Activated T-helper 2 cell treated with anti-CD3 and anti-CD28 coated beads, Interferon-gamma antibody, Interleukin-2, Interleukin-4, amounts not matched to agents 10 μg/mL and 5 μg/mL and 100 μg/mL, durations not matched to agents 14 hours and 24 hours and 36 hours (primary cell): ENCODE measurements at regions not wholly inside any gene's neighbourhood (a gene's known extent, or its start where the extent isn't known, plus 50 kb on each side); places are given as distances from the start of the nearest gene placed in this dataset.

Source experiments
- DNase-seq: peaks from one replicate; pipeline ENCODE4 v3.0.0; 2021; ENCODE audit warnings: low spot score
- H3K27ac Mint-ChIP-seq: one replicate; pipeline ENCODE4 v1.8.0; 2021; ENCODE audit warnings: mixed read lengths
- H3K27me3 Mint-ChIP-seq: one replicate; pipeline ENCODE4 v1.8.0; 2021; ENCODE audit warnings: low read depth, mixed read lengths
- H3K36me3 Mint-ChIP-seq: one replicate; pipeline ENCODE4 v1.8.0; 2021; ENCODE audit warnings: low read depth, mixed read lengths
- H3K4me1 Mint-ChIP-seq: one replicate; pipeline ENCODE4 v1.8.0; 2021; ENCODE audit warnings: low read depth, mixed read lengths
- H3K4me3 Mint-ChIP-seq: one replicate; pipeline ENCODE4 v1.8.0; 2021; ENCODE audit warnings: low read depth, mild to moderate bottlenecking, moderate library complexity, mixed read lengths
- H3K9me3 Mint-ChIP-seq: one replicate; pipeline ENCODE4 v1.8.0; 2021; ENCODE audit warnings: mixed read lengths
- intact Hi-C: fragments of 100-400 bp; cut with micrococcal nuclease; formaldehyde crosslinking; loops from one replicate; pipeline ENCODE4 v1.15.1; 2023

DNA sequence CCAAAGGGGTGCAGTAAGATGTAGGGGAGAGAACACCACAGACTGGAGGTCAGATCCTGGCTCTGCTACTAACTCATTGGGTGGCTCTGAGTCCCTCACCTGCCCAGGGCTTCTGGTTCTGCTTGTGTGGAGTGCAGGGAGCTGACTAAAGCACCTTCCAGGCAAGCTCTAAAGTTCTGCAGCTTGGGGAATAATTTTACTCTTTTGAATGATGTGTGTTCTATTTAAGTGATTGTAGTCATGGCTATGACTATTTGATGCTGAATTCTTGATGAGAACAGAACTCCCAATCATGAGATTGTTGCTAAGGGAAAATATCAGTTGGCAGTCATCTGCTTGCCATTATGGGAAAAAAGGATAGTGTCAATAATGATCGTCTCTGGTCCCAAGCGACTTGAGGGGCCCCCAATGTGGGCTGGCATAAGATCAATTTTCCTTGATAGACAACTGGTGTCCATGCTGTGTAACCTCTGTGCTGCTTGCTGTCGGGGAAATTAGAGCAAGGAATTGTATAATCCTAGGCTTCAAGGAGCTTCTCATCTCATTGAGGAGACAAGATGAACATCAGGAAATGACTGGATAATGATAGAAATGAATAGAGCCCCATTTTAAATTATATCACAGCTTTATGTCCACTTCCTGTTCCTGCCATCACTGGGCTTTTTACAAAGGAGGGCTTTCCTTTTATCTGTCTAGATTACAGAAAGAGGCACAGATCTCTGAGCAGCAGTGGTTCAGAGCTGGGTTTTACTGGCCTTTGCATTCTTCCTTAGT lies 131.7 kb downstream of the SLC4A3 start:
- DNase-seq: no peak
- Mint-ChIP-seq H3K4me3 (no peak overlapping the region), H3K36me3 (no peaks in the 10 kb centered on the region), H3K4me1 (no peaks in the 10 kb centered on the region), H3K27ac (no peak overlapping the region), H3K27me3 (no peaks in the 10 kb centered on the region), H3K9me3 (peaks cover 10% of the 10 kb centered on the region)
- intact Hi-C loops: no loop called here

GRCh38 chr2:219759801-219760200 lies 132.4 kb downstream of the SLC4A3 start:
- intact Hi-C loops: no loop called here
- H3K9me3 Mint-ChIP-seq: peaks cover 10% of the 10 kb centered on the region
- H3K36me3 Mint-ChIP-seq: no peaks in the 10 kb centered on the region
- H3K27ac Mint-ChIP-seq: no peak overlapping the region
- no peak overlapping the region for H3K4me3 Mint-ChIP-seq
- DNase-seq: no peak
- no peaks in the 10 kb centered on the region for H3K27me3 Mint-ChIP-seq
- no peaks in the 10 kb centered on the region for H3K4me1 Mint-ChIP-seq

- no peak overlapping the region for H3K4me3 Mint-ChIP-seq
- no peaks in the 10 kb centered on the region for H3K27me3 Mint-ChIP-seq
- intact Hi-C loops: no loop called here
- no peaks in the 10 kb centered on the region for H3K36me3 Mint-ChIP-seq
- H3K27ac Mint-ChIP-seq: no peak overlapping the region
- DNase-seq: no peak
- no peaks in the 10 kb centered on the region for H3K9me3 Mint-ChIP-seq
- no peaks in the 10 kb centered on the region for H3K4me1 Mint-ChIP-seq
These were observed 137.9 kb downstream of the SLC4A3 start for GRCh38 chr2:219765231-219765911.

DNA sequence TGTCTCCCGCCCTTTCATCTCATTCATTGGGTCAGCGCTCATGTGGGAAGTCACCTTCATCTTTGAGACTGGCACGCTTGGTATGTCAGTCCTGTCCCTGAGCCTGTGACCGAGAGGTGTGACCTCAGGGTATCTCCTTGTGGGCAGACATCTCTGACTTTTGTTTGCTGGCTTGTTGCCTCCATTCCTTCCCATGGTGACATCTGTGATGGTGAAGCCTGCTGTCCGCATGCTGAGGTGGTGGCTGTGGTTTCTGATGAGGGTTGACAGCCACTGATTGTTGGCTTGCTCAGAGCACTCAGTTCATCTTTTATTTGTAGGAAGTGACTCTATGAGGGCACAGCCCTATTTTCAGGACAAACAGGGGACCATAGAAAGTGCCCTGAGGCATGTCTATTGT lies 139.2 kb downstream of the SLC4A3 start:
- Mint-ChIP-seq H3K27ac (no peak overlapping the region), H3K4me1 (no peaks in the 10 kb centered on the region), H3K36me3 (no peaks in the 10 kb centered on the region), H3K27me3 (no peaks in the 10 kb centered on the region), H3K4me3 (no peak overlapping the region), H3K9me3 (no peaks in the 10 kb centered on the region)
- intact Hi-C loops: no loop called here
- no peak for DNase-seq

GRCh38 chr2:219769090-219769910 lies 141.9 kb downstream of the SLC4A3 start:
- no peak for DNase-seq
- Mint-ChIP-seq H3K27ac (no peak overlapping the region), H3K36me3 (no peaks in the 10 kb centered on the region), H3K9me3 (no peaks in the 10 kb centered on the region), H3K4me1 (no peaks in the 10 kb centered on the region), H3K27me3 (no peaks in the 10 kb centered on the region), H3K4me3 (no peak overlapping the region)
- intact Hi-C loops: no loop called here

DNA sequence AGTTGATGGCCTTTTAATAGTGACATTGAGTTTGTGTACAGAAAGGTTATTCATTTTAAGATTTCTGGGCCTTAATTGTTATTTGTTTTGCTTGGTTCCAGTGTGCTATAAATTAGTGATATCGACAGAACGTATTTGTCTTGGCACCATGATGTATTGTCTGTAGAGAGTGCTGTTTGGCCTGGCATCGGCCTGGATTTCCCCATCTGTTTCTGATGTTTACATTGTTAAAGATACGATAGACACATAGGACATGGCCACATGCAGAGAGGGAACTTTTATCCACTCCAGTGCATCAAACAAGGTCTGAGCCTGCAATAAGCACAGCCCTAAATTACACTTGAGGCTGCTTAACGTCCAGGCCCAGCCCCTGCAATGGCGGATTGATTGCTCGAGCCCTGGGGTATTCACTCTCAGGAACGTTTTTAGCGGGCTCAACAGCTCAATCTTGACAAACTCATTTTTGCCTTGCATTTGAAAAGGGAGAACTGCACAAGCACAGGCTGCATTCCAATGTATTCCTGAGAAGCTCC lies 144.7 kb downstream of the SLC4A3 start:
- no peak overlapping the region for H3K4me3 Mint-ChIP-seq
- no peaks in the 10 kb centered on the region for H3K36me3 Mint-ChIP-seq
- intact Hi-C loops: no loop called here
- no peaks in the 10 kb centered on the region for H3K9me3 Mint-ChIP-seq
- H3K4me1 Mint-ChIP-seq: no peaks in the 10 kb centered on the region
- no peaks in the 10 kb centered on the region for H3K27me3 Mint-ChIP-seq
- no peak overlapping the region for H3K27ac Mint-ChIP-seq
- DNase-seq: no peak

DNA sequence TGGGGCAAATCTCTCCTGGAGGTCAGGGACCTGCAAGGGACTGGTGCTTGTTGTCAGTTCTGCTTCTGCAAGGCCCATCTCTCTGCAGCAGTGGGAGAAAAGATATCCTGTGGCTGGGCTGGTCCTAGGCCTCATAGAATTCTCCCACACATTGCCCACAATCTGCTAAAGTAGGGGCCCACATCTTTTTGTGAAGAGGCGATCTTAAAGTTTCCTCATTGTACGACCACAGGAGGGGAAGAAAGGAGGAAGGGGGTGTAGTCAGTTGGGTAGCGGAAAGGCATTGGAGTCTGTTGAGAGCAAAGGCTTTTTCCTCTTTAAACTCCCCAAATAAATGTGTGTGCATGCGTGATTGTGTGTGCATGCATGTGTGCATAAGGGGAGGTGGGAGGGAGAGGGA lies 145.3 kb downstream of the SLC4A3 start:
- intact Hi-C loops: no loop called here
- DNase-seq: no peak
- Mint-ChIP-seq H3K27ac (no peak overlapping the region), H3K36me3 (no peaks in the 10 kb centered on the region), H3K4me3 (no peak overlapping the region), H3K27me3 (no peaks in the 10 kb centered on the region), H3K9me3 (no peaks in the 10 kb centered on the region), H3K4me1 (no peaks in the 10 kb centered on the region)

DNA sequence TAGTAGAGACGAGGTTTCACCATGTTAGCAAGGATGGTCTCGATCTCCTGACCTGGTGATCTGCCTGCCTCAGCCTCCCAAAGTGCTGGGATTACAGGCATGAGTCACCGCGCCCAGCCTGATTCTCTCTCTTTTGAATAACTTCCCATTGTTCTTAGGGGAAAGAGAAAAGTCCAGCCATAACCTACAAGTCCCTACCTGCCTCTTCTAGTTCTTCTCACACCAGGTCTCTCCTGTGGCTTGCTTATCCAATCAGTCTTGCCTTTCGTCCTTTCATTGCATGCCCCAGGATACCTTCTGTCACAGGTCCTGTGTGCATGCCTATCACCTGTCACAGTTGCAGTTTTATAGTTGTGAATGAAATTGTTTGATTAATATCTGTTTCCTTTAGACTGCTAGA lies 148.1 kb downstream of the SLC4A3 start:
- Mint-ChIP-seq H3K27me3 (no peaks in the 10 kb centered on the region), H3K27ac (no peak overlapping the region), H3K4me3 (no peak overlapping the region), H3K4me1 (no peaks in the 10 kb centered on the region), H3K36me3 (no peaks in the 10 kb centered on the region), H3K9me3 (no peaks in the 10 kb centered on the region)
- intact Hi-C loops: no loop called here
- no peak for DNase-seq

DNA sequence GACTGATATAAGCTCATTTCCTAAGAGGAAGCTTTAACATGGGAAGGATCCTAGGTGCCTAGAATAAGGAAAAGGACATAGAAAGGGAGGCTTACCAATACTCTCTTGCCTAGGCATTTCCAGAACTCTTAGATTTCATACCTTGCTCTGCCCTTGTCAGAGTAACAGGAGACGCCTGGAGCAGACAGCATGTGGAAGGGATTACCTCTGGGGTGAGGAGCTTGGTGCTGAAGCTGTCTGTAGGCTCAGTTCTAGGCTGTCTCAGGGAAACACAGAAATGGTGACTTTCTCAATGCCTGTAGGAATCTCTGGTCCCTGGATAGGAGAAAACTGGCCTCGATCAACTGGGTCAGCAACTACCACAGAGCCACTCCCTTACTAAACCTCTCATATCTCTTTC lies 150.0 kb downstream of the SLC4A3 start:
- no peak overlapping the region for H3K27ac Mint-ChIP-seq
- no peaks in the 10 kb centered on the region for H3K36me3 Mint-ChIP-seq
- H3K4me3 Mint-ChIP-seq: no peak overlapping the region
- no peaks in the 10 kb centered on the region for H3K4me1 Mint-ChIP-seq
- DNase-seq: no peak
- intact Hi-C loops: no loop called here
- no peaks in the 10 kb centered on the region for H3K27me3 Mint-ChIP-seq
- no peaks in the 10 kb centered on the region for H3K9me3 Mint-ChIP-seq

DNA sequence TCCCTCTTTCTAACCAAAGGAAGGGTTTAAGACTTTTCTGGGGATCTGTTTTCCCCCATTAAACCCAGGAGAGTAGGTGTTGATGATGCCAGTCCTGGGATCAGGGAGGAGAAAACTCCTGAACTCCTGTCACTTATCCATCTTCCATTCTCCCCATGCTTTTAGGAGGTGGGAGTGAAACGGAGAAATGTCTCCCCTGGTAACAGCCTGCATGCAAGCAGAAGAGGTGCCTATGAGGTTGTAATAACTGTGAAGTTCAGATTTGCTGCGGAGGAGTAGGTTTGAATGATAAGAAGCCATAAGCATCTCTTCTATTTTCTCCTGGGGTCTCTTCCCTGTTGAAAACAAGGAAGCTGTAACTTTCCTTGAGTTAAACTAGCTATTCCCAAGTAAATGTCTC lies 150.8 kb downstream of the SLC4A3 start:
- Mint-ChIP-seq H3K4me3 (no peak overlapping the region), H3K27me3 (peaks cover 3% of the 10 kb centered on the region), H3K4me1 (no peaks in the 10 kb centered on the region), H3K36me3 (no peaks in the 10 kb centered on the region), H3K9me3 (no peaks in the 10 kb centered on the region), H3K27ac (no peak overlapping the region)
- intact Hi-C loops: no loop called here
- no peak for DNase-seq

GRCh38 chr2:219782737-219783348 lies 155.4 kb downstream of the SLC4A3 start:
- Mint-ChIP-seq H3K9me3 (no peaks in the 10 kb centered on the region), H3K4me3 (no peak overlapping the region), H3K27ac (no peak overlapping the region), H3K4me1 (no peaks in the 10 kb centered on the region), H3K36me3 (no peaks in the 10 kb centered on the region), H3K27me3 (peaks cover 3% of the 10 kb centered on the region)
- DNase-seq: no peak
- intact Hi-C loops: no loop called here

DNA sequence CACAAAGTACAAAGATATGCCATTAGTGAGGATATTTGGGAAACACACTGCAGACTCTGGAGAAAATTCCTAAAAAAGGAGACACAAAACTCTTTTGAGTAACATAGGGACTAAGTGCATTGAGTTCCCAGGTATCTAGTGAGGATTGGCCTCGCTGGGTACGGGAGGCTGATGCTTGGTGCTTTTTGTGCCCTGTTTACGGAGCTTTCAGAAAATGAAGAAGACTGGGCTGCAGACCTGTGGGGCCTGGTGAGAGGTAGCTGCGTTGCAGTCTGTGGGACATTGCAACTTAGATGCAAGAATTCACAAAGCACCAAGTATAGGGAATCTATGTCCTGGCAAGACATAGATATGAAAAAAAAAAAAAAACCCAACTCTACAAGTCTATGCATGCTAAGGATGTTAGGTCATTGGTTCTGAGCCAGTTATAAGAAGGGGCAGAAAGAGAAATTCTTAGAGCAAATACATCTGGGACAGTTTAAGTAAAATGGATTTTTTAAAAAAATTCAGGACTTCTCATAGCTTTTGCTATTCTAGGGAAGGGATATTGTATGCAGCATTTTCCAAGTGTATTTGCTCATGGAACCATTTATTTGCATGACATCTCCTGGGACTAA lies 156.0 kb downstream of the SLC4A3 start:
- intact Hi-C loops: no loop called here

More for the DNA sequence above, 156.0 kb downstream of the SLC4A3 start:
- H3K4me3 Mint-ChIP-seq: no peak overlapping the region
- no peaks in the 10 kb centered on the region for H3K36me3 Mint-ChIP-seq
- H3K4me1 Mint-ChIP-seq: no peaks in the 10 kb centered on the region
- peaks cover 3% of the 10 kb centered on the region for H3K27me3 Mint-ChIP-seq
- no peak for DNase-seq
- H3K9me3 Mint-ChIP-seq: no peaks in the 10 kb centered on the region
- no peak overlapping the region for H3K27ac Mint-ChIP-seq
